HEK293 (cell line): ENCODE measurements at regions not wholly inside any gene's neighbourhood (a gene's known extent, or its start where the extent isn't known, plus 50 kb on each side); places are given as distances from the start of the nearest gene placed in this dataset.

Experiments
- AEBP2 ChIP-seq: fragments of 450-650 bp; formaldehyde crosslinking; IDR thresholded peaks from 2 replicates; pipeline ENCODE4 v1.5.1; 2016; ENCODE audit warnings: missing biosample characterization, missing genetic modification characterization, borderline replicate concordance
- CTCF ChIP-seq: fragments of 450-650 bp; formaldehyde crosslinking; IDR thresholded peaks from 2 replicates; pipeline ENCODE4 v1.5.1; 2016; ENCODE audit warnings: missing biosample characterization, missing genetic modification characterization
- ELK4 ChIP-seq: IDR thresholded peaks from 2 replicates; pipeline ENCODE4 v1.6.1; 2011; ENCODE audit warnings: mild to moderate bottlenecking, low read depth, low read length, borderline replicate concordance
- PBX3 ChIP-seq: sonication (generic); formaldehyde crosslinking; IDR thresholded peaks from 2 replicates; pipeline ENCODE4 v1.8.1; 2022; ENCODE audit warnings: mild to moderate bottlenecking, moderate library complexity, missing genetic modification reagents
- SALL2 ChIP-seq: fragments of 450-650 bp; formaldehyde crosslinking; IDR thresholded peaks from 2 replicates; pipeline ENCODE4 v1.5.0; 2017; ENCODE audit warnings: missing biosample characterization, mild to moderate bottlenecking, missing genetic modification characterization, borderline replicate concordance
- SETDB1 ChIP-seq: IDR thresholded peaks from one replicate; pipeline ENCODE4 v1.6.1; 2017; ENCODE audit warnings: mild to moderate bottlenecking, low read length, moderate library complexity, mixed read lengths; ENCODE audit not compliant: insufficient read length
- YY1 ChIP-seq: fragments of 450-650 bp; formaldehyde crosslinking; IDR thresholded peaks from 2 replicates; pipeline ENCODE4 v1.5.1; 2018; ENCODE audit warnings: missing biosample characterization, missing genetic modification characterization
- ZNF121 ChIP-seq: fragments of 450-650 bp; formaldehyde crosslinking; IDR thresholded peaks from 2 replicates; pipeline ENCODE4 v1.5.1; 2016; ENCODE audit warnings: missing biosample characterization, missing genetic modification characterization
- ZNF24 ChIP-seq: fragments of 450-650 bp; formaldehyde crosslinking; IDR thresholded peaks from 2 replicates; pipeline ENCODE4 v1.5.1; 2016; ENCODE audit warnings: missing biosample characterization, missing genetic modification characterization
- ZNF426 ChIP-seq: fragments of 450-650 bp; formaldehyde crosslinking; IDR thresholded peaks from 2 replicates; pipeline ENCODE4 v1.5.1; 2017; ENCODE audit warnings: missing biosample characterization, missing genetic modification characterization, mild to moderate bottlenecking, inconsistent platforms, moderate library complexity
- ZNF514 ChIP-seq: fragments of 450-650 bp; formaldehyde crosslinking; IDR thresholded peaks from 2 replicates; pipeline ENCODE4 v1.5.1; 2016; ENCODE audit warnings: missing biosample characterization, missing genetic modification characterization
- ZNF768 ChIP-seq: fragments of 450-650 bp; formaldehyde crosslinking; IDR thresholded peaks from 2 replicates; pipeline ENCODE4 v1.5.1; 2018; ENCODE audit warnings: missing biosample characterization, mild to moderate bottlenecking, missing genetic modification characterization
- ZSCAN16 ChIP-seq: fragments of 450-650 bp; formaldehyde crosslinking; IDR thresholded peaks from 2 replicates; pipeline ENCODE4 v1.5.1; 2016; ENCODE audit warnings: missing biosample characterization, missing genetic modification characterization
- ZSCAN18 ChIP-seq: fragments of 450-650 bp; formaldehyde crosslinking; IDR thresholded peaks from 2 replicates; pipeline ENCODE4 v1.5.1; 2016; ENCODE audit warnings: missing biosample characterization, missing genetic modification characterization

GRCh38 chr7:142331941-142332340 is 74.1 kb upstream of the PRSS58 start:
- TF ChIP-seq SETDB1, result no peak
- TF ChIP-seq CTCF (tag by site-specific recombination), result no peak
- TF ChIP-seq PBX3, result no peak
- no peak for TF ChIP-seq ZNF24 (tag by site-specific recombination)
- TF ChIP-seq ELK4, result no peak
- TF ChIP-seq ZSCAN18, result no peak
- TF ChIP-seq AEBP2 (tag by site-specific recombination), result no peak
- no peak for TF ChIP-seq ZSCAN16 (tag by site-specific recombination)
- TF ChIP-seq ZNF121 (tag by site-specific recombination), result no peak
- TF ChIP-seq ZNF426 (tag by site-specific recombination), result no peak
- TF ChIP-seq ZNF768 (tag by site-specific recombination), result no peak
- TF ChIP-seq ZNF514 (tag by site-specific recombination), result no peak
- TF ChIP-seq YY1 (tag by site-specific recombination), result no peak
- no peak for TF ChIP-seq SALL2 (tag by site-specific recombination)
